Ecto neural progenitor cell (in vitro differentiated cells): ENCODE measurements at regions not wholly inside any gene's neighbourhood (a gene's known extent, or its start where the extent isn't known, plus 50 kb on each side); places are given as distances from the start of the nearest gene placed in this dataset.

ENCODE experiments used
- DNase-seq: peaks from one replicate; pipeline ENCODE4 v3.0.0-alpha.2; 2018; ENCODE audit warnings: low spot score

DNA sequence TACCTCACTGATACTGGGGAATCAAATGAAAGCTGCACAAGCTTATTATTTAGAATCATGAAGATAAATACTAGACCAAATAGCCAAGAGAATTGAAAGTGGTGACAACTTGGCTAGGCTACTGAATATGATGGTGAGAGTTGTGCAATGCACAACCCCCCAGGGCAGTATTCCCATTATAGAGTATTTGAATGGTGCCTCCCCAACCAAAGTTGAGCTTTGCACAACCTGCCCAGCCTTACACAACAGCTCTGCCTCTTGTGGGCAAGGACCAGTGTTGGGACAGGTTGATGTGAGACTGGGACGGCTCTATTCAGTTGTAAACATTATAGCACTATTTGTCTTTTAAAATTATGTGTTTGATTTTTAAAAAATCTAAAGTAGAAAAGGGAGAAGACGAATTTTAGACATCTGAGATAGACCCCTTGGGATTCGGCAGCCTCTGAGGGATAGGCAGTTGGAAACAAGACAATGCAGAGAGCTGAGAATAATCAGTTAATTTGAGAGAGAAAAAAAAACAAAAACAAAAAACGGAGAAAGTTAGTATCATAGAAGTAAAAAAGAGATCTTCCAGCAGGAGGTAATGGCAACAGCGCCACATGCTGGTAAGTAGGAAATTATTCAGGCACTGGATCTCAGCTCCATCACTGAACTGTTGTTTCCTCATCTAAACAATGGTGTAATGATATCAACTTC, 91.0 kb upstream of the KCNA3 start:
- DNase-seq: no peak

DNA sequence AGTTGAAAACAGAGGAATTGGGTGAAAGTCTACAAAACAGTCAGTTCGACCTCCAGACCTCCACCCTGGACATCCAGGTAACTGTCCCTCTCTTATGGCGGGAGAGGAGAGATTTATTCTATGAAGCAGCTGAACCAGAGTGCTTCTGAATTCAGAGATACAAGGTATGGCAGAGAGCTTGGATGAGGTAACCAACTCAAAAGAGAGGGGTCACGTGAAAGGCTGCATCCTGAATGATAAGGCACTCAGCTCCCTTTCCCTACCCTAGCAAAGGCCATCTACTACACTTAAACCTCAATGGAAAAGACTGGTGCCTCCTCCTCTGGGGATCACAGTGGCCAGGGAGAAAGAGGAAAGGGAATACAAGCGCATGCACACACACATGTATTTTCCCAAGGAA, 88.4 kb upstream of the KCNA3 start:
- no peak for DNase-seq

DNA sequence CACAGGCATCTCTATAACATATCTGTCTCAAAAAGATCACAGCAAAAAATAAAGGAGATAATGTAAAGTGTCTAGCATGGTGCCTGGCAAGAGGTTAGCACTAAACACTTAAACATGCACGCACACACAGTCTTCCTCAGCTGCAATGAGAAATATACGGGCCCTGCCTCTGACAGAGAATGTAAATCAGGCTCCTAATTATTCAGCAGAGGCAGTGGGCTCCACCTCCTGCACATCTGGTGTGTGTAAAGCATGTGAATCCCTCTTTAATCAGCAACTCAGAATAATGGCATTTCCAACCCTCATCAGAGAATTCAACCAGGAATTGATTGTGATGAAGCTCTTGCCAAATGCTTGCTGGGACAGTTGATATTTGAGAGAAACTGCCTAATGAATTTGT, 85.6 kb upstream of the KCNA3 start:
- DNase-seq: no peak

DNA sequence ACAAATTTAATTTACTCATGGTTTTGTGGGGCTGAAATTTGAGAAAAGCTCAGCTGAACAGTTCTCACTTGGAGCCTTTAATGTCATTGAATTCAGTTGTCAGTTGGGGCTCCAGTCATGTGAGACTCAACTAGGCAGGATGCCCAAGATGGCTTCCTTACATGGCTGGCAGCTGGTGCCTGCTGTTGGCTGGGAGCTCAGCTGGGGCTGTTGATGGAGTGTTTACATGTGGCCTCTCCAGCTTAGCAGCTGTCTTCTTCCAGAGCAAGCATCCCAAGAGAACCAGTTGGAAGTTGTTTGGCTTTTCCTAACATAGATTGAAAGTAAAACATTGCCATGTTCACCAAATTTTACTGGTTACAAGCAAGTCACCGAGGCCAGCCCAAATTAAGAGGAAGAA, 81.8 kb upstream of the KCNA3 start:
- DNase-seq: no peak

DNA sequence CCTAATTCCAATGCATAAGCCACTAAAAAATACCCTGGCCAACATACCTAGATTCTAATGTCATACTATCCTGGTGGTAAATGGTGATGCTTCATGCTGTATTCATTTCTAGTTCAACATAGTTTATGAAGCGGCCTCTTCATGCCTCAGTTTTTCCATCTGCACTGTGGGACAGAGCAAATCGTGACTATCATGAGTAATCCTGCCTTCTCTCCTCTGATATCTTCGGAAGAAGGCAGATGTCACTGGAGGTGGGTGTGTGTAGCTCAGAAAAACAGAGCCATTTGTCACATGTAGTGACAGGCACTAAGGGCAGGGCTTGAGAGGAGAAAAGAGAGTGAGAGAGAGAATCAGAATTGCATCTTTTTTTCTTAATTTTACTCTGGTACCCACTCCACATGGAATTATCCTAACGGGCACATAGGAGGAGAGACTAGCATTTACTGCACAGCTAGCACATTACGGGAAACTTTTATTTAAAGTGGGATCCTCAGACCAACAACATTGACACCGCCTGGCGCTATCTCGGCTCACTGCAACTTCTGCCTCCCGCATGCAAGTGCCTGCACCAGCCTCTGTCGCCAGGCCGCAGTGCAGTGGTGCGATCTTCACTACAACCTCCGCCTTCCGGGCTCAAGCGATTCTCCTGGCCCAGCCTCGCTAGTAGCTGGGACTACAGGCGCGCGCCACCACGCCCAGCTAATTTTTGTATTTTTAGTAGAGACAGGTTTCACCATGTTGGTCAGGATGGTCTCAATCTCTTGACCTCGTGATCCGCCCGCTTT, 78.4 kb upstream of the KCNA3 start:
- no peak for DNase-seq

DNA sequence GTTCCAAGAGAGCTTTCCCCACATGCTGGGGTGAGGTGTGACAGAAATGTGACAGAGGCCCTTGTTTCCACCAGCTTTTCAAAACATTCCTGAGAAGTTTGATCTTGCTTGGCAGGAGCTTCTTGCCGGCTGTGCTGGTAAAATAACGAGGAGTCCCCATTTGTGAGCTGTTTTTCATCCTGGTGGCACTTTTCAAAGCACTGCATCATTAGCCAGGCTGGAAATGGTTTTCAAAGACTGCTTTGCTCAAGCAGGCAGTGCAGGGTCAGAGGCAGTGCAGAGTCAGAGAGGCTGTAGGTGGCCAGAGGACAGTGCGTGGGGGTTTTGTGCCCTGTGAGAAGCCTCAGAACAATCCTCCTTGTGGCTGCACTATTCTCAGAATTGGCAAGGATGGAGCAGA, 75.8 kb upstream of the KCNA3 start:
- DNase-seq: no peak

DNA sequence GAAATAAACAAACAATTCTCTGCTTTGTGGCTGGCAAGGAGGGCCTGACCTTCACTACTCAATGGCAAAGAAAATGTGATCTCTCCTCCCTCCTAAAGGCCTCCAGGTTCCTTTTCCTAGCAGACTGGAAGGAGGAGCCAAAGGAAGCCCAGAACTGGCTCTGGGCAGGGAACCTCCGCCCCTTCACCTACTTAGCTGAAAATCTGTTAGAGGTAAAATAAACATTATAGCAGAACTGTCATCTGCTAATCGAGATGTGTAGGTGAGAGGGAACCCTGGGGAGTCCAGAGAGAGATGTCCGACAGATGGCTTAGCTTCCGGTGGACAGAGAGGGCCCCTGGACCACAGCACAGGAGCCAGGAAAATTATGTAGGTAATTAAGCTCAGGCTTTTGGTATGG, 75.2 kb upstream of the KCNA3 start:
- no peak for DNase-seq

DNA sequence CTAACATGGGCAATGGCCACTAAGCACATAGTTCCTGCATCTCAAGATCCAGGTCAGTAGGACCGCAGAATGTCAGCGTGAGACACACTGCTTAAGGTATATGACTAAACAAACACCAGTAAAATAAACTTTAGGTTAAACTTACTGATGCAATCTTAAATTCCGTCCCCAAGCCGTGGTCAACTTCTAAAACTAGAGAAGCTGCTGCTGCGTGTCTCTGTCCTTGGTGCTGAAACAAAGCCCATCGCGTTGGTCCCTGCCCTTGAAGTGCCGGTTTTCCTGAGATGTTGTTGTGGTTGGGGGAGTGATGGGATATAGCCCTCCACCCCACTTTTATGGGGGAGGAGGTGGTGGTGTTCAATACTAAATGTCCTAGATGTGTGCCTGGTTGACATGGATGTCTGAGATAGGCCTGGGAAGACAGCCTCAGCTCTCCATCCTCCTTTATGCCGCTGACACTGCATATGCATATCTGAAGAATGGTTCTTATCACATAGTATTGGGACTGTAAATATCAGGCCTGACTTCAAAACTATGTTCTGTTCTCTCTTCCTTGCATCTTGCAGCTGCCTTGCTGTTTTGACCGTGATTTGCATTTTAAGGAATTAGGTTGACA, 72.0 kb upstream of the KCNA3 start:
- DNase-seq: peak; percentile 74

DNA sequence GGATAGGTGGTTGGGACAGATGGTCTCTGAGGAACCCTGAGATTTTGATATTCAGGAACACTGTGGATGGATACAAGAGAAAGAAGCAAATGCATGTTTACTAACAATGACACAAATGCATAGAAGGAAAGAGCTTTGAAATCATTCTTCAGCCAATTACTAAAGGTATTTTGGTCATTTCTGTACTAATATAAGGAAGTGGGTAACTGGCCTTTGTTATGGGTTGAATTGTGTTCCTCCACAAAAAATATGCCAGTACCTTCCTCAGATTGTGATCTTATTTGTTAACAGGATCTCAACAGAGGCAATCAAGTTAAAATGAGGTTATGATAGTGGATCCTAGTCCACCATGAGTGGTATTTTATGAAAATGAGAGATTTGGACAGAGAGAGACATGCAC, 68.7 kb upstream of the KCNA3 start:
- DNase-seq: no peak

DNA sequence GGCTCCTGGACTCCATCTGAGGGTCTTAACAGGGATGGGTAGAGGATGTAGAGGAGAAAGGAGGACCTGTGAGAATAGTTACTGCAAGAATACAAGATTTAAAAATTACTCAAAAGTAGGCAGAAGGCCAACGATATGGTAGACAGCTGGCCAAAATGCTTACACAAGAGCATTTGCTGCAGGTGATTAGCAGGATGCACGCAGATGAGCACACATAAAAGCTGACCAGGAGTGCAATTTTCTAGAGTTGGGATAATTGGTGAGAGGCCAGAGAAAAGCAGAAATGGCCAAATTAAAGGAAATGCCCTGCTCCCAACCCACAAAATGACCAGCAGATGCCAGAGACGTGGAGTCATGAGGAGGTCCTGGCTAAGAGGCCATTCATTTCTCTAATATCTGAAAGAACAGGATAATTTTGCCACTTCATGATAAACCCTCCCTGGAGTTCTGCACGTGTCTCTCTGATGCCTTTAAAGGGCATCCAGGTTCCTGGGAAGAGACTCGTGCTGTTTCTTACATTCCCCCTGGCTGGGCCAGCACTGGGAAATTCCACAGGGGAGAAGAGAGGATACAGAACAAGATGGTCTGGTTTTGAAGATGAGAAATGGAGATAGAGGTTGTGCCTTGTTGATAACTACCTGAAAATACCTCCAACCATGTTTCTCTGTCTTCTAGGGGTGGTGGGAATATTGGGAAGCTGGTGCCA, 62.3 kb upstream of the KCNA3 start:
- DNase-seq: no peak

DNA sequence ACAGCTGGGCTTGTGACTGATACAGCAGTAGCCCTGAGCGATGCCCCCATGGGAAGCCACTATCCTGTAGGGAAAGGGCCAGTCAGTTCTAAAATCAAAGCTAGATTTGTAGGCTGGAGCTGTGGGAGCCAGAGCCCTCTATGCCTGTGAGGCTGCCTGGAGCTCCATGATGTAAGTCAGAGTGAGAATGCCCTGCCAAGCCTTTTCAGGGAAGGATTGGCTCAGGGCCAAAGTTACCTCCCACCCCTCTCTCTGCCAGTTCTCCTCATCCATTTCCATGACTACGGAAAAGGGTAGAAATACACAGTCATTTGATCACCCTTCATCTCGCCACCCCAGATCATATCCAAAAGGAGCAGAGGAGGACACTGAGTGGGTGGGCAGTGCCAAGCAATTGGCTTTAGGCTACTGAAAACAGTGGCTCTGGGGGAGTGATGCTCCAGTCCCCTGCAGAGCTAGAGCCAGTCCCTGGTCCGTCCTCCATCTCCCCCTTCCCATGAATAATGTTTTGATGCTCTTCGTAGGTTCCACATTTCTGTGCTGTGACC, 59.5 kb upstream of the KCNA3 start:
- no peak for DNase-seq

DNA sequence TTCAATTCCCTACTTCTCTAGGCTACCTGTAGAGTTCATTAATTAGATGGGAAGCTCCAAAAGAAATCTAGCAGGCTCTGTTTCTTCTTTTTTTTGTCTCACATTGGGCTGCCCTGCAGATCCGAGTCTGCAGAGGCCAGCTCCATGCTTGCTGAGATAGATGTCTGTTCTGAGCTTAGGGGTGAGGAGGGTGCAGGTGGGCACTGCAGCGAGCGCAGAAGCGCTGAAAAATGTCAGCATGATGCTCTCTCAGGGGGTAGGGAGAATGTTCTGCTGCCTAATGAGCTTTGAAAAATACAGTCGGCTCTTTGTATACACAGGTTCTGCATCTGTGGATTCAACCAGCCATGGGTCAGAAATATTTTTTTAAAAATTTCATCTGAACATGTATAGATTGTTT, 56.8 kb upstream of the KCNA3 start:
- DNase-seq: no peak

DNA sequence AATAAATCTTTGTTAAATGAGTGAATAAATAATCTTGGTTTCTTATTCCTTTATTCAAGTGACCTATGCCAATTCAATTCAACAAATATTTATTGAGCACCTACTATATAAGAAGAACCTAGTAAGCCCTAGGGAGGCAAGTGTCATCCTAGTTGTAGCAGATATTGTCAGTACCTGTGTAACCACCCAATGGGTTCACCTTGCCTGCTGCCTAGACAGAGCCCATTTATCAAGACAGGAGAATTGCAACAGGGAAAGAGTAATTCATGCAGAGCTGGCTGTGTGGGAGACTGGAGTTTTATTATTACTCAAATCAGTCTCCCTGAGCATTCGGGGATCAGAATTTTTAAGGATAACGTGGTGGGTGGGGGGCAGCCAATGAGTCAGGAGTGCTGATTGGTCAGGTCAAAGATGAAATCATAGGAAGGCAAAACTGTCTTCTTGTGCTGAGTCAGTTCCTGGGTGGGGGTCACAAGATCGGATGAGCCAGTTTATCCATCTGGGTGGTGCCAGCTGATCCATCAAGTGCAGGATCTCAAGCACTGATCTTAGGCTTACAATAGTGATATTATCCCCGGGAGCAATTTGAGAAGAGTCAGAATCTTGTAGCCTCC, 53.8 kb upstream of the KCNA3 start:
- DNase-seq: no peak

DNA sequence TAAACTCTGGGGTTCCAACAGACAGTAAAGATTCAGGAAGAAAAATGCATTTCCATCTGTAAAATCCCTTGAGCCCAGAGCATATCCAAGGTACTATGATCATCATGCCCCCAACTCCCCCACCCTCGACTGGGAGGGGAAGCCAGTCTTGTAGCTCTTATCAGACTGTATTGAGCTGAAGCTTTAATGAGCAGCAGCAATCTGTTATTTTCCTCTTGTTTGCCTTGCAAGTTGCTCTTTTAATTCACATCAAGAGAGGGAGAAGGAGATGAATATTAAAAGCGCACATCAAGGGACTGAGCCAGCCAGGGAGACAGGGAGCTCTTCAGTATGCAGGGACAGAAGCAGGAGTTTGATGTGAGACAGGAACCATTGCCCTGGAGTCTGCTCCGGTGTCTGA, 52.5 kb upstream of the KCNA3 start:
- DNase-seq: no peak

DNA sequence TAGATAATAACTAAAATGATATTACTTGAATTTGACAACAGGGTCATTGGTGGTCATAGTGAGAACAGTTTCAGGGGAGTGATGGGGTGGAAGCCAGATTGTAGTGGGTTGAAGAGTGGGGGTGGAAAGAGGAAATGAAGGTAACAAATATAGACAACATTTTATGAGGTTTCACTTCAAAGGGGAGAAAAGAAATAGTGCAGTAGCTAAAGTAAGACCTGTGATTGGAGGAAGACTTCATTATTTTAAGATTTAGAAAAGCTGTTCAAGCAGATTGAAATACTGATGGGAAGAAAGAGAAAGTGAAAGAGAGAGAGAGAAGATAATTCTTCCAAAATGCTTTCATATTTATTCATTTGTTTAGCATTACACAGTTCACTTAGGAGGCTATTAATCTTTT, 52.0 kb upstream of the KCNA3 start:
- no peak for DNase-seq
